ENCODE measurements at regions not wholly inside any gene's neighbourhood (a gene's known extent, or its start where the extent isn't known, plus 50 kb on each side); places are given as distances from the start of the nearest gene placed in this dataset.

DNA sequence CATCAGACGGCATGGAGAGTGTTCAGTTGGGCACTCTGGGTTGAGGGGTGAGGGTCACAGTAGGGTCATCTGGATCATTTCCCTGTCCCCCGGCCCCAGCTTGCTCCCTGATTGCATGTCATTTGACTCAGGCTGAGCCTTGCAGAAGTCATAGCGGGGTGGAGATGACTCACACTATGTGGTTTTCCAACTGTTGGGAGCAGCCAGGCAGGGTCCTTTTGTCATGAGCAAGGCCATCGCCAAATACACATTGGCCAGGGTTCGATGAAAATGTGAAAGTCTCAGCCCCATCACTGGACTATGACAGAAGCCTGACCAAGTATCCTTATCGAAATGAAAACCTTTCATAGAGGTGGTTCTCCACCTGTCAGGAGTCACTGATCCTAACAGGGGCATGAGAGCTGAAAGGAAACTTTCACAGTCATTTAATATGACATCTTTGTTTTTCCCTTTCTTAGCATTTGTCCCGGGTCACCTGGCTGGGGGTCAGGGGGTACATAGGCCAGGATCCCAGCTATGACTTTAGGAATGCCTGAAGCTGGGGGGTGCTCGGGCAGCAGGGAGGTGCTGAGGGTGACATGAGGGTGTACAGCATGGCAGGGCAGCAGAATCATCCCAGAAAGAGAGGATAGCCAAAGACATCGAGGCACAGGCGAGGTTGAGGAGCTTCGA is 70.2 kb upstream of the CD93 start (continued):
- no peak for TF ChIP-seq EWSR1 (IDR thresholded peaks at IDR 0.05; ENCODE audit: borderline replicate concordance, low read depth, partially characterized antibody)
- no peak for TF ChIP-seq YBX1 (IDR thresholded peaks at IDR 0.05)
- no peak for TF ChIP-seq RFX5 (IDR thresholded peaks at IDR 0.05; ENCODE audit: low read depth, low read length)
- no peak for TF ChIP-seq ZNF354B (CRISPR knock-in tag; IDR thresholded peaks at IDR 0.05)
- TF ChIP-seq KLF6 (CRISPR knock-in tag; IDR thresholded peaks at IDR 0.05; ENCODE audit: borderline replicate concordance) = peak; percentile 92
- TF ChIP-seq YY1 (IDR thresholded peaks at IDR 0.05; ENCODE audit: borderline replicate concordance in 1 of 3, control insufficient read depth in 1 of 3, extremely low read depth in 1 of 3, insufficient read depth in 3 of 3, insufficient read length in 1 of 3, insufficient replicate concordance in 2 of 3, low read depth in 1 of 3, low read length in 2 of 3) = no peak
- peak; percentile 71 for TF ChIP-seq ARID1B (IDR thresholded peaks at IDR 0.05)
- no peak for TF ChIP-seq RBM39 (optimal IDR thresholded peaks at IDR 0.05; ENCODE audit: low read depth, low read length)
- no peak for TF ChIP-seq ETS2 (tag; IDR thresholded peaks at IDR 0.05; ENCODE audit: borderline replicate concordance, poor library complexity, severe bottlenecking)
- TF ChIP-seq JUND (IDR thresholded peaks at IDR 0.05; ENCODE audit: borderline replicate concordance, low read depth, low read length) = peak; percentile 96
- TF ChIP-seq JUND (tag; IDR thresholded peaks at IDR 0.05; ENCODE audit: borderline replicate concordance, low read depth, low read length) = peak; percentile 95; the same call in 1 of the 3 replicates
- 0 out of 4 replicates have a peak, but pooled peaks of 1 of the 2 experiments have one; percentile 12 for TF ChIP-seq ETV6 (IDR thresholded peaks at IDR 0.05; ENCODE audit: borderline replicate concordance in 1 of 2, low read depth in 2 of 2, low read length in 1 of 2)
- TF ChIP-seq ETV6 (CRISPR knock-in tag; IDR thresholded peaks at IDR 0.05; ENCODE audit: borderline replicate concordance) = no peak
- peak; percentile 96 for TF ChIP-seq ZNF583 (CRISPR knock-in tag; IDR thresholded peaks at IDR 0.05)
- no peak for TF ChIP-seq RBM34 (IDR thresholded peaks at IDR 0.05; ENCODE audit: borderline replicate concordance, insufficient read depth, low read length)
- TF ChIP-seq CREM (IDR thresholded peaks at IDR 0.05; ENCODE audit: low read depth) = peak; percentile 51; the same call in 1 of the 2 replicates
- no peak for TF ChIP-seq SPI1 (IDR thresholded peaks at IDR 0.05; ENCODE audit: borderline replicate concordance, low read depth, low read length)
- TF ChIP-seq HNRNPK (IDR thresholded peaks at IDR 0.05; ENCODE audit: low read depth, low read length, poor library complexity, severe bottlenecking) = no peak
- TF ChIP-seq ZNF124 (CRISPR knock-in tag; IDR thresholded peaks at IDR 0.05) = no peak
- no peak for TF ChIP-seq ZNF586 (CRISPR knock-in tag; conservative IDR thresholded peaks at IDR 0.05)
- TF ChIP-seq, protein P1, sequence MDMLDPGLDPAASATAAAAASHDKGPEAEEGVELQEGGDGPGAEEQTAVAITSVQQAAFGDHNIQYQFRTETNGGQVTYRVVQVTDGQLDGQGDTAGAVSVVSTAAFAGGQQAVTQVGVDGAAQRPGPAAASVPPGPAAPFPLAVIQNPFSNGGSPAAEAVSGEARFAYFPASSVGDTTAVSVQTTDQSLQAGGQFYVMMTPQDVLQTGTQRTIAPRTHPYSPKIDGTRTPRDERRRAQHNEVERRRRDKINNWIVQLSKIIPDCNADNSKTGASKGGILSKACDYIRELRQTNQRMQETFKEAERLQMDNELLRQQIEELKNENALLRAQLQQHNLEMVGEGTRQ (CRISPR knock-in tag; IDR thresholded peaks at IDR 0.05) = no peak
- TF ChIP-seq, protein P2, sequence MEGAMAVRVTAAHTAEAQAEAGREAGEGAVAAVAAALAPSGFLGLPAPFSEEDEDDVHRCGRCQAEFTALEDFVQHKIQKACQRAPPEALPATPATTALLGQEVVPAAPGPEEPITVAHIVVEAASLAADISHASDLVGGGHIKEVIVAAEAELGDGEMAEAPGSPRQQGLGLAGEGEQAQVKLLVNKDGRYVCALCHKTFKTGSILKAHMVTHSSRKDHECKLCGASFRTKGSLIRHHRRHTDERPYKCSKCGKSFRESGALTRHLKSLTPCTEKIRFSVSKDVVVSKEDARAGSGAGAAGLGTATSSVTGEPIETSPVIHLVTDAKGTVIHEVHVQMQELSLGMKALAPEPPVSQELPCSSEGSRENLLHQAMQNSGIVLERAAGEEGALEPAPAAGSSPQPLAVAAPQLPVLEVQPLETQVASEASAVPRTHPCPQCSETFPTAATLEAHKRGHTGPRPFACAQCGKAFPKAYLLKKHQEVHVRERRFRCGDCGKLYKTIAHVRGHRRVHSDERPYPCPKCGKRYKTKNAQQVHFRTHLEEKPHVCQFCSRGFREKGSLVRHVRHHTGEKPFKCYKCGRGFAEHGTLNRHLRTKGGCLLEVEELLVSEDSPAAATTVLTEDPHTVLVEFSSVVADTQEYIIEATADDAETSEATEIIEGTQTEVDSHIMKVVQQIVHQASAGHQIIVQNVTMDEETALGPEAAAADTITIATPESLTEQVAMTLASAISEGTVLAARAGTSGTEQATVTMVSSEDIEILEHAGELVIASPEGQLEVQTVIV (CRISPR knock-in tag; IDR thresholded peaks at IDR 0.05; ENCODE audit: borderline replicate concordance) = no peak; the same call in 1 of the 2 replicates
- TF ChIP-seq FOXK1 (CRISPR knock-in tag; IDR thresholded peaks at IDR 0.05; ENCODE audit: borderline replicate concordance) = no peak
- TF ChIP-seq, protein P3, sequence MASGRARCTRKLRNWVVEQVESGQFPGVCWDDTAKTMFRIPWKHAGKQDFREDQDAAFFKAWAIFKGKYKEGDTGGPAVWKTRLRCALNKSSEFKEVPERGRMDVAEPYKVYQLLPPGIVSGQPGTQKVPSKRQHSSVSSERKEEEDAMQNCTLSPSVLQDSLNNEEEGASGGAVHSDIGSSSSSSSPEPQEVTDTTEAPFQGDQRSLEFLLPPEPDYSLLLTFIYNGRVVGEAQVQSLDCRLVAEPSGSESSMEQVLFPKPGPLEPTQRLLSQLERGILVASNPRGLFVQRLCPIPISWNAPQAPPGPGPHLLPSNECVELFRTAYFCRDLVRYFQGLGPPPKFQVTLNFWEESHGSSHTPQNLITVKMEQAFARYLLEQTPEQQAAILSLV (tag; IDR thresholded peaks at IDR 0.05) = no peak
- TF ChIP-seq FOSL1 (tag; conservative IDR thresholded peaks at IDR 0.05) = peak; percentile 97
